H1 (cell line): ENCODE measurements at regions not wholly inside any gene's neighbourhood (a gene's known extent, or its start where the extent isn't known, plus 50 kb on each side); places are given as distances from the start of the nearest gene placed in this dataset.

Source experiments
- CHD7 ChIP-seq: fragments of 300-600 bp; sonication (generic); IDR thresholded peaks from 2 replicates; pipeline ENCODE4 v1.7.1; 2012; ENCODE audit warnings: low read length, moderate library complexity, mild to moderate bottlenecking, inconsistent platforms; ENCODE audit not compliant: insufficient replicate concordance

- TF ChIP-seq CHD7, result no peak
Measured at GRCh38 chr21:35226968-35227744, 178.1 kb upstream of the RUNX1 start (continued).
